MCF 10A (cell line): ENCODE measurements at regions not wholly inside any gene's neighbourhood (a gene's known extent, or its start where the extent isn't known, plus 50 kb on each side); places are given as distances from the start of the nearest gene placed in this dataset.

Experiments used
- BruUV-seq: library from RNA; stranded (reverse); fragments of 400-500 nt; replicated peaks from 2 replicates; lab custom pipeline; 2021; lab: Mats Ljungman, UMichigan
- CTCF ChIA-PET: fragments of 300-600 bp; sonication (Branson Sonifier 250); formaldehyde crosslinking; extraction: SDS; loops from one replicate; lab custom pipeline; 2021; ENCODE audit warnings: antibody characterized with exemption, inconsistent platforms; lab: Yijun Ruan, JAX
- POLR2A ChIA-PET: fragments of 300-600, 350-650 bp; sonication (Branson Sonifier 250); formaldehyde crosslinking; extraction: SDS; loops from one replicate; lab custom pipeline; 2020; ENCODE audit warnings: antibody characterized with exemption, inconsistent platforms; lab: Yijun Ruan, JAX
- DNase-seq: peaks from one replicate; pipeline ENCODE4 v3.0.0-alpha.2; 2018; ENCODE audit not compliant: unreplicated experiment
- H3K27ac Mint-ChIP-seq: one replicate; pipeline ENCODE4 v1.8.0; 2022; ENCODE audit warnings: mild to moderate bottlenecking, low read depth, mixed read lengths; ENCODE audit not compliant: unreplicated experiment
- H3K27me3 Mint-ChIP-seq: one replicate; pipeline ENCODE4 v1.8.0; 2022; ENCODE audit warnings: mixed read lengths; ENCODE audit not compliant: insufficient read depth, unreplicated experiment
- H3K36me3 Mint-ChIP-seq: one replicate; pipeline ENCODE4 v1.8.0; 2022; ENCODE audit warnings: mild to moderate bottlenecking, moderate library complexity, mixed read lengths; ENCODE audit not compliant: insufficient read depth, unreplicated experiment
- H3K4me1 Mint-ChIP-seq: one replicate; pipeline ENCODE4 v1.8.0; 2022; ENCODE audit warnings: mixed read lengths; ENCODE audit not compliant: insufficient read depth, unreplicated experiment
- H3K4me3 Mint-ChIP-seq: one replicate; pipeline ENCODE4 v1.8.0; 2022; ENCODE audit warnings: mild to moderate bottlenecking, moderate library complexity, mixed read lengths; ENCODE audit not compliant: unreplicated experiment
- H3K9me3 Mint-ChIP-seq: one replicate; pipeline ENCODE4 v1.8.0; 2022; ENCODE audit warnings: mixed read lengths; ENCODE audit not compliant: unreplicated experiment
- CTCF ChIP-seq: fragments of 200-600 bp; IDR thresholded peaks from one replicate; pipeline ENCODE4 v1.8.0; 2022; ENCODE audit warnings: antibody characterized with exemption, mild to moderate bottlenecking; ENCODE audit not compliant: unreplicated experiment
- intact Hi-C: fragments of 100-400 bp; cut with micrococcal nuclease; formaldehyde crosslinking; loops from 2 replicates; pipeline ENCODE4 v1.14.1; 2022

- H3K4me1 Mint-ChIP-seq: peaks cover 23% of the 10 kb centered on the region
- H3K27ac Mint-ChIP-seq: no peak overlapping the region
- BruUV-seq: no TSS peak
- ChIA-PET CTCF (interaction anchor here (0.8 kb wide), 1 partner anchor 213 kb away, joined by 5 read pairs; no protein-coding TSS in a partner anchor), POLR2A (interaction anchor here (0.6 to 0.7 kb wide), 2 partner anchors 981 to 1086 kb away, joined by 3 read pairs; no protein-coding TSS in a partner anchor)
- intact Hi-C loops: no loop called here
- TF ChIP-seq CTCF: no peak
- H3K36me3 Mint-ChIP-seq: no peaks in the 10 kb centered on the region
- no peaks in the 10 kb centered on the region for H3K27me3 Mint-ChIP-seq
- no peak for DNase-seq
- H3K4me3 Mint-ChIP-seq: no peak overlapping the region
- no peaks in the 10 kb centered on the region for H3K9me3 Mint-ChIP-seq
These were observed 181.5 kb upstream of the LPP start for GRCh38 chr3:187972454-187972853.

- Mint-ChIP-seq H3K4me1 (peaks cover 21% of the 10 kb centered on the region), H3K9me3 (no peaks in the 10 kb centered on the region), H3K27ac (no peak overlapping the region), H3K36me3 (no peaks in the 10 kb centered on the region), H3K4me3 (no peak overlapping the region), H3K27me3 (no peaks in the 10 kb centered on the region)
- no peak for DNase-seq
- intact Hi-C loops: no loop called here
- BruUV-seq: no TSS peak
- ChIA-PET POLR2A (interaction anchor here (0.9 kb wide), 2 partner anchors 13 to 15 kb away, joined by 4 read pairs; no protein-coding TSS in a partner anchor), CTCF (interaction anchor here (0.6 to 1.1 kb wide), 2 partner anchors 11 to 234 kb away, joined by 3 to 5 read pairs; no protein-coding TSS in a partner anchor)
- TF ChIP-seq CTCF: no peak
These were observed 179.7 kb upstream of the LPP start for GRCh38 chr3:187973977-187974870.

- Mint-ChIP-seq H3K9me3 (no peaks in the 10 kb centered on the region), H3K4me3 (no peak overlapping the region), H3K4me1 (peaks cover 21% of the 10 kb centered on the region), H3K36me3 (no peaks in the 10 kb centered on the region), H3K27me3 (no peaks in the 10 kb centered on the region), H3K27ac (no peak overlapping the region)
- intact Hi-C loops: no loop called here
- no peak for TF ChIP-seq CTCF
- POLR2A ChIA-PET: interaction anchor here (0.7 kb wide), 1 partner anchor 230 kb away, joined by 3 read pairs; the partner anchor contains the start of gene BCL6
- no TSS peak for BruUV-seq
- DNase-seq: no peak
- CTCF ChIA-PET: no interaction called here
These were observed 179.1 kb upstream of the LPP start for GRCh38 chr3:187974871-187975271.
